Astrocyte of the cerebellum (primary cell): ENCODE measurements at regions not wholly inside any gene's neighbourhood (a gene's known extent, or its start where the extent isn't known, plus 50 kb on each side); places are given as distances from the start of the nearest gene placed in this dataset.

Experiments used
- DNase-seq: peaks from one replicate; pipeline ENCODE4 v3.0.0-alpha.2; 2011; ENCODE audit warnings: low read depth
- H3K4me3 ChIP-seq: 2 replicates; pipeline ENCODE4 v1.5.1; 2011; ENCODE audit warnings: mild to moderate bottlenecking, low read depth, low read length, moderate library complexity
- in situ Hi-C: cut with HindIII; loops from 2 replicates; pipeline ENCODE4 v1.10.0; 2017; ENCODE audit warnings: low sequenced_read_pairs
- TF ChIP-seq, protein P1 (sequence below): IDR thresholded peaks from 2 replicates; pipeline ENCODE4 v1.5.1; 2012; ENCODE audit warnings: low read length, low read depth, moderate library complexity, mild to moderate bottlenecking; ENCODE audit errors: missing control alignments

DNA sequence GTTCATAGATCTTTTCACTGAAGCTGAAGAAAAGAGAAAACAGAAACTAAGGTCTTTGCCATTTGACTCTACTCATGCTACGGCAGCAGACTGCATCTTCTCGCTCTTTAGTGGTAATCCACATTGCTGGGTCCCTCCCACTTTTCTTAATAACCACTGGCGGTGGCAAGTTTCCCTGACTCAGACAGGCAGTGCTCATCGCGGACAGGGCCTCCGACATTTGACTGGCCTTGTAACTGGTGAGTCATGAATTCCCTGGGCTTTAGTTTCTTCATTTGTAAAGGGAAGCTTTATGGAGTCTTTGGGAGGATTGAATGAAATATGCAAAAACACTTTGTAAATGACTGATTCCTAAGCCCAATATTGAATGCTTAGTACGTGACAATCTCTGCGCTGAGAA, 238.2 kb upstream of the RBBP8 start:
- in situ Hi-C loops: no loop called here
- TF ChIP-seq, protein P1, sequence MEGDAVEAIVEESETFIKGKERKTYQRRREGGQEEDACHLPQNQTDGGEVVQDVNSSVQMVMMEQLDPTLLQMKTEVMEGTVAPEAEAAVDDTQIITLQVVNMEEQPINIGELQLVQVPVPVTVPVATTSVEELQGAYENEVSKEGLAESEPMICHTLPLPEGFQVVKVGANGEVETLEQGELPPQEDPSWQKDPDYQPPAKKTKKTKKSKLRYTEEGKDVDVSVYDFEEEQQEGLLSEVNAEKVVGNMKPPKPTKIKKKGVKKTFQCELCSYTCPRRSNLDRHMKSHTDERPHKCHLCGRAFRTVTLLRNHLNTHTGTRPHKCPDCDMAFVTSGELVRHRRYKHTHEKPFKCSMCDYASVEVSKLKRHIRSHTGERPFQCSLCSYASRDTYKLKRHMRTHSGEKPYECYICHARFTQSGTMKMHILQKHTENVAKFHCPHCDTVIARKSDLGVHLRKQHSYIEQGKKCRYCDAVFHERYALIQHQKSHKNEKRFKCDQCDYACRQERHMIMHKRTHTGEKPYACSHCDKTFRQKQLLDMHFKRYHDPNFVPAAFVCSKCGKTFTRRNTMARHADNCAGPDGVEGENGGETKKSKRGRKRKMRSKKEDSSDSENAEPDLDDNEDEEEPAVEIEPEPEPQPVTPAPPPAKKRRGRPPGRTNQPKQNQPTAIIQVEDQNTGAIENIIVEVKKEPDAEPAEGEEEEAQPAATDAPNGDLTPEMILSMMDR: no peak
- DNase-seq: peak; percentile 78
- no peak overlapping the region for H3K4me3 ChIP-seq

DNA sequence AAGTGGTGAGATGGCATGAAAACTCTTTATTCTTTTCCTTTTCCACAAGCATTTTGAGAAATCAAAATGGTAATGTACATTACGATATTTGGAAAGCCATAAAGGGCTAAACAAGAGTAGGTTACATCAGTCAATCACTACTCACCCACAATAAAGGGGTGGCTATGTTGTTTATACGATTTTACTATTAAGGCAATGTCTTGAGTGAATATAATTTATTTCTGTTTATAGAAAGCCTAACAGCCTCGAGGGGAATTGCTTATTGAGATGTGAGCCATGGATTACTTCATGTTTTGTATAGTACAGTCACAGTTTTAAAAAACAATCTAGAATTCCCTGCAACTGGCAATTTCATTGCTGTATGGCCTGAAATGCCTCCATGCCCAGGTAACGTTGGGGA, 237.5 kb upstream of the RBBP8 start:
- in situ Hi-C loops: no loop called here
- TF ChIP-seq, protein P1: no peak
- DNase-seq: no peak
- H3K4me3 ChIP-seq: no peak overlapping the region

GRCh38 chr18:22697561-22697960, 235.6 kb upstream of the RBBP8 start:
- in situ Hi-C loops: no loop called here
- no peak overlapping the region for H3K4me3 ChIP-seq
- TF ChIP-seq, protein P1: no peak
- DNase-seq: no peak

DNA sequence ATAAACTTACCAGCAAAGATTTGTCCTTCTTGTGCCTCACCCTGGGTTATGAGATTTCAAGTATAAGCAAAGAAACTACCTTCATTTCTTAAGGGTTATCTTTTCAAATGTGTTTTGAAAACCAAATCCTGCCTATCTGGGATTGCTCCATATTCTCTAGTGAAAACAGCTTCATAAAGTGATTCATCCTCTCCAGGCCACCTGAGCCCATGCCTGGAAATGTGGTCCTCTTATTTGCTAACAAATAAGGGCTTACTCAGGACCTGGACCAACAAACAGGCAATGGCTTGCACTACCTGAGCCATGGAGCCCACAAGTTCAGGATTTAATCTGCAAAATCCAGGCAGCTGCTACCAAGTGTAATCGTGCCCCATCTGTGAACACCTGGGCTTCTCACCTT, 234.4 kb upstream of the RBBP8 start:
- DNase-seq: no peak
- in situ Hi-C loops: no loop called here
- TF ChIP-seq, protein P1: no peak
- H3K4me3 ChIP-seq: no peak overlapping the region

GRCh38 chr18:22699629-22700028, 233.5 kb upstream of the RBBP8 start:
- DNase-seq: no peak
- H3K4me3 ChIP-seq: no peak overlapping the region
- TF ChIP-seq, protein P1: no peak
- in situ Hi-C loops: no loop called here

- in situ Hi-C loops: no loop called here
These were observed 232.2 kb upstream of the RBBP8 start for GRCh38 chr18:22700920-22701319.

More at GRCh38 chr18:22700920-22701319, 232.2 kb upstream of the RBBP8 start:
- no peak for DNase-seq
- no peak overlapping the region for H3K4me3 ChIP-seq
- TF ChIP-seq, protein P1: no peak
